ENCODE measurements at regions not wholly inside any gene's neighbourhood (a gene's known extent, or its start where the extent isn't known, plus 50 kb on each side); places are given as distances from the start of the nearest gene placed in this dataset.

DNA sequence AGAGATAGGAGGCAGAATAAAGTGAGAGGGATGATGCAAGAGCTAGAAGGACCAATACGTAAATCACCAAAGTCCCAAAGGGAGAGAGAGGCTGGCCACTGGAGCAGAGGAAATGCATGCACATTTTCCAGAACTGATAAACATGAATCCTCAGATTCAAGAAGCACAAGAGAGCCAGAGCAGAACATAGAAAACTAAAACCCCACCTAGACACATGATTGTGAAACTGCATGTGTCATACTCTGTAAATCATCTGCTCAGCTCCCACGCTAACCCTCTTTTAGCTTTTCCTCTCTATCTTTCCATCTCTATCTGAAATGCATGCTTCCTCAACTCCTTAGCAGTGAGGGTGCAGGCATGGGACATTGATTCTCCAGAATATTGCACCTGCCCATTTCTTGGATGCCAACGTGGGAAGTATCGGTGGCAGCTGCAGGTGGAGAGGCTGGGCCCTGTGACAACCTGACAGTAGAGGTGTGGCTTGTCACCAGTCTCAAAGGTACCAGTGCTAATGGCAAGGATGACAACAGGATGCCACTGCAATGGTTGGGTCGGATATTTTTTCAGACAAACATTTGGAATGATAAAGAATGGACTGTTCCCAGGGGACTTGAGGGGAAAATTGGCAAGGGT is 89.3 kb upstream of the OTOS start:
- H3K36me3 ChIP-seq (ENCODE audit: insufficient read depth, low read length), result no peaks in the 10 kb centered on the region
- intact Hi-C loops (cut with DNase I, micrococcal nuclease), result no loop called here
- DNase-seq (no peak), ATAC-seq (ENCODE audit: poor library complexity) (no peak)
- ChIA-PET POLR2A (no interaction called here), CTCF (no interaction called here)
- Mint-ChIP-seq H3K27ac (no peak overlapping the region), H3K9me3 (no peaks in the 10 kb centered on the region), H3K4me3 (no peak overlapping the region), H3K36me3 (ENCODE audit: low read depth) (no peaks in the 10 kb centered on the region), H3K27me3 (peaks cover 33% of the 10 kb centered on the region), H3K4me1 (ENCODE audit: low read depth) (no peaks in the 10 kb centered on the region)
- H3K27me3 ChIP-seq (ENCODE audit: control insufficient read depth in 1 of 2, insufficient read depth in 2 of 2, low read length in 2 of 2), result peaks cover 2 to 16% of the 10 kb centered on the region in 2 experiments
- no peak overlapping the region for H3K4me3 ChIP-seq (ENCODE audit: low read length)
- TF ChIP-seq, protein P1, sequence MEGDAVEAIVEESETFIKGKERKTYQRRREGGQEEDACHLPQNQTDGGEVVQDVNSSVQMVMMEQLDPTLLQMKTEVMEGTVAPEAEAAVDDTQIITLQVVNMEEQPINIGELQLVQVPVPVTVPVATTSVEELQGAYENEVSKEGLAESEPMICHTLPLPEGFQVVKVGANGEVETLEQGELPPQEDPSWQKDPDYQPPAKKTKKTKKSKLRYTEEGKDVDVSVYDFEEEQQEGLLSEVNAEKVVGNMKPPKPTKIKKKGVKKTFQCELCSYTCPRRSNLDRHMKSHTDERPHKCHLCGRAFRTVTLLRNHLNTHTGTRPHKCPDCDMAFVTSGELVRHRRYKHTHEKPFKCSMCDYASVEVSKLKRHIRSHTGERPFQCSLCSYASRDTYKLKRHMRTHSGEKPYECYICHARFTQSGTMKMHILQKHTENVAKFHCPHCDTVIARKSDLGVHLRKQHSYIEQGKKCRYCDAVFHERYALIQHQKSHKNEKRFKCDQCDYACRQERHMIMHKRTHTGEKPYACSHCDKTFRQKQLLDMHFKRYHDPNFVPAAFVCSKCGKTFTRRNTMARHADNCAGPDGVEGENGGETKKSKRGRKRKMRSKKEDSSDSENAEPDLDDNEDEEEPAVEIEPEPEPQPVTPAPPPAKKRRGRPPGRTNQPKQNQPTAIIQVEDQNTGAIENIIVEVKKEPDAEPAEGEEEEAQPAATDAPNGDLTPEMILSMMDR (IDR thresholded peaks at IDR 0.05), result no peak
- peaks cover 18% of the 10 kb centered on the region for H3K4me1 ChIP-seq (ENCODE audit: insufficient read depth, low read length)
- peaks cover 9 to 32% of the 10 kb centered on the region in 2 experiments for H3K9me3 ChIP-seq (ENCODE audit: control insufficient read depth in 1 of 2, insufficient read depth in 1 of 2, low read length in 2 of 2)
- H3K27ac ChIP-seq (ENCODE audit: low read depth in 1 of 2, low read length in 2 of 2), result no peak overlapping the region

DNA sequence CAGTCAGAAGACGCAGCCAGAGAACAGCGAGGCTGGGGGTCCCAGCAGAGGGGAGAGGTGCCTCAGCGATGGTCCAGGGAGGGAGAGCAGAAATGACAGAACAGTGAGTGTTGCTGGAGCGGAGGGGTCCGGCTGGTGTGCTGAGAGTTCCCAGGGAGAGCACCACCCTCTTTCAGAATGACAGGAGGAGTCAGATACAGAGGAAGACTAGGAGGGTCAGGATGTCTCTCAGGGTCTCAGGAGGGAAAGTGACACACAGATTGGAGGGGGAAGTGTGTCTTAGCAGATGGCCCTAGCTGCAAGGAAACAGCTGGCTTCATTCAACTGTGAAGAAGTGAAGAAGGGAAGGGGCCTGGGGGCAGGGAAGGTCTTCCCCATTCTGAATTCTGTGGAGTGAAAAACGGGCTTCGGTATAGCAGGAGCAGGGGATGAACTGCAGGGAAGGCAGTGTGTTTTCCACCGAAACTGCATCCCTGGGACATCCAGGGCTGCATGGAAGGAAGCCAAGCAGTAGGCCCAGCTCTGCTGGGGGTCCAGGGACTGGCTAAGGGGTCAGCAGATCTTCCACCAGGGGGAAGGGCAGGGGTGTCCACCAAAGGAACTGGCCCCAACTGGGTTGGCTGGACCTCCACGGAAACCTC is 90.0 kb upstream of the OTOS start:
- Histone ChIP-seq H3K4me3 (ENCODE audit: low read length) (no peak overlapping the region), H3K36me3 (ENCODE audit: insufficient read depth, low read length) (no peaks in the 10 kb centered on the region), H3K4me1 (ENCODE audit: insufficient read depth, low read length) (peaks cover 18% of the 10 kb centered on the region), H3K27ac (ENCODE audit: low read depth in 1 of 2, low read length in 2 of 2) (no peak overlapping the region), H3K9me3 (ENCODE audit: control insufficient read depth in 1 of 2, insufficient read depth in 1 of 2, low read length in 2 of 2) (peaks cover 9 to 32% of the 10 kb centered on the region in 2 experiments), H3K27me3 (ENCODE audit: control insufficient read depth in 1 of 2, insufficient read depth in 2 of 2, low read length in 2 of 2) (peaks cover 0 to 11% of the 10 kb centered on the region in 2 experiments)
- H3K36me3 Mint-ChIP-seq (ENCODE audit: low read depth), result no peaks in the 10 kb centered on the region
- ChIA-PET POLR2A (no interaction called here), CTCF (no interaction called here)
- intact Hi-C loops (cut with DNase I, micrococcal nuclease), result no loop called here
- H3K27me3 Mint-ChIP-seq, result peaks cover 27% of the 10 kb centered on the region
- H3K9me3 Mint-ChIP-seq, result no peaks in the 10 kb centered on the region
- no peak for DNase-seq
- no peaks in the 10 kb centered on the region for H3K4me1 Mint-ChIP-seq (ENCODE audit: low read depth)
- H3K4me3 Mint-ChIP-seq, result no peak overlapping the region
- no peak overlapping the region for H3K27ac Mint-ChIP-seq
- no peak for ATAC-seq (ENCODE audit: poor library complexity)
- TF ChIP-seq, protein P1 (IDR thresholded peaks at IDR 0.05), result no peak

DNA sequence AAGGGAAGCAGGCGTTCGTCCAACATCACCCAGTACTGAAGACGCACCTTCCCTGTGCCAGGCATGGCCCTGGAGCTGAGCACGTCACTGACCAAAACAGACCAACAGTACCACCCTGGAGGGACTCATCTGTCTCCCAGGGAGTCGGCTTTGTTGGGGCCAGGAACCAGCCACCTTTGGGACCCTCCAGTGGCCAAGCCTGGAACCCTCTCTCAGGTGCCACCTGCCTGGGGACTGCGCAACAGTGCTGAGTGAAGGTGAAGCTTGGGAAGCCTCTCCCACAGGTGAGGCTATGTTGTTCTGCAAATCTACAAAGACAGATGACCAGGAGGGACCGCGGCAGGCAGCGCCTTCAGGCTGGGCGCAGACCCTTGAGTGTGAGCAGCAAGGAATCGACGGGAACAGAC is 91.4 kb upstream of the OTOS start:
- Mint-ChIP-seq H3K9me3 (no peaks in the 10 kb centered on the region), H3K27ac (no peak overlapping the region), H3K27me3 (peaks cover 16% of the 10 kb centered on the region), H3K4me3 (no peak overlapping the region), H3K36me3 (ENCODE audit: low read depth) (no peaks in the 10 kb centered on the region), H3K4me1 (ENCODE audit: low read depth) (no peaks in the 10 kb centered on the region)
- Histone ChIP-seq H3K27ac (ENCODE audit: low read depth in 1 of 2, low read length in 2 of 2) (no peak overlapping the region), H3K9me3 (ENCODE audit: control insufficient read depth in 1 of 2, insufficient read depth in 1 of 2, low read length in 2 of 2) (peaks cover 9 to 27% of the 10 kb centered on the region in 2 experiments), H3K4me1 (ENCODE audit: insufficient read depth, low read length) (peaks cover 18% of the 10 kb centered on the region), H3K27me3 (ENCODE audit: control insufficient read depth in 1 of 2, insufficient read depth in 2 of 2, low read length in 2 of 2) (peaks cover 0 to 5% of the 10 kb centered on the region in 2 experiments), H3K4me3 (ENCODE audit: low read length) (no peak overlapping the region), H3K36me3 (ENCODE audit: insufficient read depth, low read length) (no peaks in the 10 kb centered on the region)
- ChIA-PET CTCF (no interaction called here), POLR2A (no interaction called here)
- DNase-seq (peak in 1 of 14 experiments; percentile 23), ATAC-seq (ENCODE audit: poor library complexity) (no peak)
- intact Hi-C loops (cut with DNase I, micrococcal nuclease), result loop anchor here in 1 of 2 experiments (1.0 kb wide), 1 partner anchor 206 kb away; no protein-coding TSS in a partner anchor
- TF ChIP-seq, protein P1 (IDR thresholded peaks at IDR 0.05), result no peak

Measured in CD4-positive, alpha-beta T cell (primary cell).